Mesenchymal stem cell (in vitro differentiated cells and primary cell): ENCODE measurements at regions not wholly inside any gene's neighbourhood (a gene's known extent, or its start where the extent isn't known, plus 50 kb on each side); places are given as distances from the start of the nearest gene placed in this dataset.

Experiments used
- DNase-seq: peaks from one replicate; pipeline ENCODE4 v3.0.0-alpha.2; 2013
- H2AFZ ChIP-seq: one replicate; pipeline ENCODE4 v1.6.1; 2013; ENCODE audit warnings: low read depth, mild to moderate bottlenecking, control low read depth, inconsistent platforms, low read length, moderate library complexity
- H2AK5ac ChIP-seq: 2 replicates; pipeline ENCODE4 v1.6.1; 2013; ENCODE audit warnings: low read length, moderate library complexity, mild to moderate bottlenecking, inconsistent platforms; ENCODE audit not compliant: severe bottlenecking
- H2BK120ac ChIP-seq: one replicate; pipeline ENCODE4 v1.6.1; 2013; ENCODE audit warnings: low read depth, mild to moderate bottlenecking, inconsistent platforms, low read length, moderate library complexity
- H2BK12ac ChIP-seq, 2 experiments: one replicate each; pipeline ENCODE4 v1.6.1; 2013; ENCODE audit warnings: inconsistent platforms in 2 of 2, low read length in 2 of 2, mild to moderate bottlenecking in 2 of 2, moderate library complexity in 2 of 2, control low read depth in 1 of 2
- H2BK15ac ChIP-seq: one replicate; pipeline ENCODE4 v1.6.1; 2013; ENCODE audit warnings: mild to moderate bottlenecking, low read depth, inconsistent platforms; ENCODE audit not compliant: poor library complexity, severe bottlenecking
- H2BK5ac ChIP-seq: 2 replicates; pipeline ENCODE4 v1.6.1; 2013; ENCODE audit warnings: low read depth, mild to moderate bottlenecking, low read length, control low read depth, inconsistent platforms; ENCODE audit not compliant: poor library complexity, severe bottlenecking
- H3K14ac ChIP-seq, 2 experiments: one replicate each; pipeline ENCODE4 v1.6.1; 2013; ENCODE audit warnings: inconsistent platforms in 2 of 2, low read length in 2 of 2, control low read depth in 1 of 2, mild to moderate bottlenecking in 1 of 2, moderate library complexity in 1 of 2
- H3K18ac ChIP-seq, 2 experiments: one replicate each; pipeline ENCODE4 v1.6.1; 2013; ENCODE audit warnings: inconsistent platforms in 2 of 2, low read length in 2 of 2, control low read depth in 1 of 2, low read depth in 1 of 2, mild to moderate bottlenecking in 1 of 2
- H3K23ac ChIP-seq, 2 experiments: one replicate each; pipeline ENCODE4 v1.6.1; 2013; ENCODE audit warnings: inconsistent platforms in 2 of 2, low read length in 2 of 2, mild to moderate bottlenecking in 2 of 2, moderate library complexity in 2 of 2, control low read depth in 1 of 2
- H3K27ac ChIP-seq: 2 replicates; pipeline ENCODE4 v1.5.1; 2013; ENCODE audit warnings: mild to moderate bottlenecking, moderate library complexity, low read length, control low read depth, inconsistent platforms; ENCODE audit not compliant: poor library complexity, severe bottlenecking
- H3K27me3 ChIP-seq, 2 experiments: 2 replicates each; pipeline versions ENCODE4 v1.6.1 to v1.7.0; 2013; ENCODE audit warnings: low read length in 2 of 2, mild to moderate bottlenecking in 2 of 2, moderate library complexity in 2 of 2, control low read depth in 1 of 2, inconsistent platforms in 1 of 2; ENCODE audit not compliant: control insufficient read depth in 1 of 2, insufficient read depth in 1 of 2
- H3K36me3 ChIP-seq, 2 experiments: 2 replicates each; pipeline versions ENCODE4 v1.6.1 to v1.7.0; 2013; ENCODE audit warnings: low read length in 2 of 2, control low read depth in 1 of 2, inconsistent platforms in 1 of 2, low read depth in 1 of 2, mild to moderate bottlenecking in 1 of 2; ENCODE audit not compliant: insufficient read depth in 2 of 2, control insufficient read depth in 1 of 2
- H3K4ac ChIP-seq, 2 experiments: one replicate each; pipeline ENCODE4 v1.6.1; 2013; ENCODE audit warnings: inconsistent platforms in 2 of 2, low read length in 2 of 2, mild to moderate bottlenecking in 2 of 2, moderate library complexity in 2 of 2, control low read depth in 1 of 2, low read depth in 1 of 2
- H3K4me1 ChIP-seq: 2 replicates; pipeline ENCODE4 v1.6.1; 2013; ENCODE audit warnings: low read depth, low read length, control low read depth; ENCODE audit not compliant: control insufficient read depth, insufficient read depth
- H3K4me2 ChIP-seq: 2 replicates; pipeline ENCODE4 v1.6.1; 2013; ENCODE audit warnings: low read length, mild to moderate bottlenecking, inconsistent platforms; ENCODE audit not compliant: poor library complexity, severe bottlenecking
- H3K4me3 ChIP-seq, 2 experiments: 2 replicates each; pipeline versions ENCODE4 v1.5.1 to v1.7.0; 2013; ENCODE audit warnings: low read length in 2 of 2, mild to moderate bottlenecking in 2 of 2, control low read depth in 1 of 2, low read depth in 1 of 2; ENCODE audit not compliant: insufficient read depth in 1 of 2
- H3K79me1 ChIP-seq: replicated peaks from 2 replicates; pipeline ENCODE4 v1.6.1; 2013; ENCODE audit warnings: mild to moderate bottlenecking, control low read depth, low read length, inconsistent platforms; ENCODE audit not compliant: poor library complexity, severe bottlenecking
- H3K9ac ChIP-seq: 2 replicates; pipeline ENCODE4 v1.7.0; 2013; ENCODE audit warnings: mild to moderate bottlenecking, low read length, moderate library complexity
- H3K9me3 ChIP-seq: 2 replicates; pipeline ENCODE4 v1.7.0; 2013; ENCODE audit warnings: mild to moderate bottlenecking, low read length; ENCODE audit not compliant: control insufficient read depth
- H4K8ac ChIP-seq: one replicate; pipeline ENCODE4 v1.6.1; 2013; ENCODE audit warnings: inconsistent platforms, mild to moderate bottlenecking, low read length, moderate library complexity
- H4K91ac ChIP-seq: one replicate; pipeline ENCODE4 v1.6.1; 2013; ENCODE audit warnings: mild to moderate bottlenecking, low read length, inconsistent platforms
- WGBS: methylation state at CpG from one replicate; pipeline ENCODE4 v1.1.7; 2013; ENCODE audit warnings: mixed read lengths; 5-methylcytosine and 5-hydroxymethylcytosine counted together

GRCh38 chr2:22582107-22582506 is 802.9 kb upstream of the KLHL29 start:
- Histone ChIP-seq H2BK120ac (no peak overlapping the region), H3K4me1 (no peaks in the 10 kb centered on the region), H3K36me3 (no peaks in the 10 kb centered on the region), H3K27ac (no peak overlapping the region), H2BK15ac (no peak overlapping the region), H2AK5ac (no peak overlapping the region), H4K8ac (no peak overlapping the region), H3K9ac (no peak overlapping the region), H3K9me3 (peaks cover 29% of the 10 kb centered on the region), H3K23ac (no peak overlapping the region), H3K4ac (no peak overlapping the region), H3K14ac (no peak overlapping the region), H2BK12ac (no peak overlapping the region), H3K4me3 (no peak overlapping the region), H2AFZ (no peak overlapping the region), H3K18ac (no peak overlapping the region), H3K27me3 (no peaks in the 10 kb centered on the region), H3K4me2 (no peak overlapping the region), H4K91ac (no peak overlapping the region), H2BK5ac (no peak overlapping the region), H3K79me1 (no peaks in the 10 kb centered on the region)
- 37% methylated on average over 3 of the region's 3 CpGs for WGBS
- DNase-seq: no peak

- Histone ChIP-seq H3K9ac (no peak overlapping the region), H3K27ac (no peak overlapping the region), H3K4me3 (no peak overlapping the region), H3K4me1 (no peaks in the 10 kb centered on the region), H3K23ac (no peak overlapping the region), H3K27me3 (no peaks in the 10 kb centered on the region), H4K91ac (no peak overlapping the region), H3K9me3 (peaks cover 15% of the 10 kb centered on the region), H2AK5ac (no peak overlapping the region), H4K8ac (no peak overlapping the region), H3K4me2 (no peak overlapping the region), H3K14ac (no peak overlapping the region), H3K79me1 (no peaks in the 10 kb centered on the region), H3K4ac (no peak overlapping the region), H3K36me3 (no peaks in the 10 kb centered on the region), H2AFZ (no peak overlapping the region), H2BK12ac (no peak overlapping the region), H2BK15ac (no peak overlapping the region), H2BK120ac (no peak overlapping the region), H2BK5ac (no peak overlapping the region), H3K18ac (no peak overlapping the region)
- WGBS: 74% methylated on average over 5 of the region's 5 CpGs
- no peak for DNase-seq
Observed at GRCh38 chr2:22596306-22596705, 788.7 kb upstream of the KLHL29 start.

DNA sequence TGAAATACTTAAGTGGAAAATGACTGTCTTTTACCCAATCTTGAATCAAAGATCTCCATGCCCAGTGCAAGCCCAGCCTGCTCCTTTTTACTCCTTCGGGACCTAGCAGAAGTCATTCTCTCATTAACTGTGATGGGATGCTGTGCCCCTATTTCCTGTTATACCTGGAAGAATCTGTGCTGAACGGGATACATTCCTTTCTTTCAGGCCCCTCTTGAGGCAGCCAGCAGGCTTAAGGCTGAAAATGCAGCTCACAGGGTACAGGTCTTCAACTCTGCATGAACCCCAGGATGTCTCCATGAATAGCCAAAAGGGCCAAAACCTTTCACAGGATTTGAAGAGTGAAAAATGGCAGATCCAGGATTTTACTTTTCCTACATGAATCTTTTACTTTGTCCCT is 784.8 kb upstream of the KLHL29 start:
- 41% methylated on average over 2 of the region's 2 CpGs for WGBS
- no peak overlapping the region for H3K4me2 ChIP-seq

DNA sequence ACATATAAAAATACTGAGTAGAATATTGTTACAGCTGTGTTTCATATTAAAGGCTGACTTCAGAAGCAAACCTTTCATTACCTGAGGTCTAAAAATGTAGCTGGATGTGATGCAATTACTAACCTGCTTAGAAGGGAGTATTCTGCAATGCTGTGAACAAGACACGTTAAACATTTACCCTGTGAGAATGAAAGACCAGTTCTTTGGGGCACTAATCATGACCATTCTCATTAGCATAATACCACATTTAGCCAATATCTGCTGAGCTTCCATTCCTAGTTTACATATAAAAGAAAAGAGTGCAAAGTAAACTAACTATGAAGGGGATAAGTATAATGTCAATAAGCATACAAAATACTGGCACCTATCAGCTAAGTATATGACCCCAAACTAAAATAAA is 784.0 kb upstream of the KLHL29 start:
- Histone ChIP-seq H2AFZ (no peak overlapping the region), H3K27ac (no peak overlapping the region), H2AK5ac (no peak overlapping the region), H4K8ac (no peak overlapping the region), H4K91ac (no peak overlapping the region), H3K4me2 (no peak overlapping the region), H3K36me3 (no peaks in the 10 kb centered on the region), H2BK5ac (no peak overlapping the region), H3K4ac (no peak overlapping the region), H2BK12ac (no peak overlapping the region), H3K27me3 (no peaks in the 10 kb centered on the region), H3K79me1 (no peaks in the 10 kb centered on the region), H3K4me1 (no peaks in the 10 kb centered on the region), H3K4me3 (no peak overlapping the region), H3K9me3 (no peaks in the 10 kb centered on the region), H2BK15ac (no peak overlapping the region), H3K23ac (no peak overlapping the region), H3K9ac (no peak overlapping the region), H3K18ac (no peak overlapping the region), H3K14ac (no peak overlapping the region), H2BK120ac (no peak overlapping the region)
- no CpG with 5 or more reads among the region's 1 CpG for WGBS
- DNase-seq: no peak

More for the DNA sequence above, 784.8 kb upstream of the KLHL29 start:
- no peak overlapping the region for H3K27ac ChIP-seq
- H3K9ac ChIP-seq: no peak overlapping the region
- H3K27me3 ChIP-seq: no peaks in the 10 kb centered on the region
- no peak overlapping the region for H2BK5ac ChIP-seq
- no peak overlapping the region for H2AK5ac ChIP-seq
- no peaks in the 10 kb centered on the region for H3K36me3 ChIP-seq
- no peak for DNase-seq
- no peak overlapping the region for H4K91ac ChIP-seq
- no peaks in the 10 kb centered on the region for H3K79me1 ChIP-seq
- no peak overlapping the region for H2BK12ac ChIP-seq
- H3K4ac ChIP-seq: no peak overlapping the region
- no peak overlapping the region for H4K8ac ChIP-seq
- no peak overlapping the region for H3K4me3 ChIP-seq
- no peak overlapping the region for H2BK120ac ChIP-seq
- no peaks in the 10 kb centered on the region for H3K4me1 ChIP-seq
- H2AFZ ChIP-seq: no peak overlapping the region
- H3K18ac ChIP-seq: no peak overlapping the region
- H3K14ac ChIP-seq: no peak overlapping the region
- no peak overlapping the region for H2BK15ac ChIP-seq
- H3K23ac ChIP-seq: no peak overlapping the region
- no peaks in the 10 kb centered on the region for H3K9me3 ChIP-seq
